ENCODE measurements at regions not wholly inside any gene's neighbourhood (a gene's known extent, or its start where the extent isn't known, plus 50 kb on each side); places are given as distances from the start of the nearest gene placed in this dataset.

DNA sequence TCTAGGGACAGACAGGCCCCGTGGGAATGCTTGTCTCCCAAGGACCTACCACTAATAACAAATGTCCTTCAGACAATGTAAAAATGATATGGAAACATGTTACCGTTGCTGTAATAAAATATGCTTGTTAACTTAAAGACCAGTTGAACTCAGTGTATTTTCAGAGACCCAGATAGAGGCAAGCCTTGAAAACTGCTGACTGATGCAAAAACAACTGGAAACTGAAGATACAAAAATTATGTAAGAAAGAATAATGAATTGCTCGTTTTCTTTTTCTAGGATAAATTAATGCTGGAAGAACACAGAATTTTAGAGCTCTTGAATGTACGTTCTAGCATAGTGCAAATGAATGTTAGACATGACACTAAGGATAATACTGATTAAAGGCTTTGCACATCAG is 311.5 kb upstream of the MAN1A1 start:
- no peaks in the 10 kb centered on the region for H3K4me1 ChIP-seq (ENCODE audit: low read depth)
- no peak for DNase-seq
- ATAC-seq = no peak
- no peak overlapping the region for H3K4me3 ChIP-seq
- H3K36me3 ChIP-seq (ENCODE audit: low read depth) = no peaks in the 10 kb centered on the region
- TF ChIP-seq CTCF (IDR thresholded peaks at IDR 0.05) = no peak
- no peaks in the 10 kb centered on the region for H3K9me3 ChIP-seq
- intact Hi-C loops (cut with DNase I, micrococcal nuclease) = no loop called here

- H3K9me3 ChIP-seq = no peaks in the 10 kb centered on the region
- no peaks in the 10 kb centered on the region for H3K4me1 ChIP-seq (ENCODE audit: low read depth)
- H3K36me3 ChIP-seq (ENCODE audit: low read depth) = no peaks in the 10 kb centered on the region
- TF ChIP-seq CTCF (IDR thresholded peaks at IDR 0.05) = no peak
- ATAC-seq (no peak), DNase-seq (no peak)
- no peak overlapping the region for H3K4me3 ChIP-seq
- intact Hi-C loops (cut with DNase I, micrococcal nuclease) = no loop called here
Measured at GRCh38 chr6:119658917-119659316, 309.4 kb upstream of the MAN1A1 start.

DNA sequence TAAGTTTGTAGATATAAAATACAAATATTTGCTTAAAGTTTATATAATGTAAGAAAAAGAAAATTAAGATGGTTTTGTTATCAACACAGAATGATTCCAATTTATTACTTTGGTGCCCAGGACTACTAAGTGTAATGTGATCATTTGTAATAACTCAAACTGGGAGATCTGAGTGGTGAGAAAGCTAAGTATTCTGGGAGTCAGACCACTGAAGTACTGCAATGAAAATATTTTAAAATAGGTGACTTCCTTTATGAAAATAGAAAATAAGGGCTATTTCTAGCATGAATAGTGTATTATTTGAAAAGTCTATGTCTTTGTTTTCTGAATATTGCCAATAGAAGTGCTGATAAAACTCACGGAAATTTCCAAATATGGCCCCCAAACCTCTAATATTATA is 305.6 kb upstream of the MAN1A1 start:
- no peak overlapping the region for H3K4me3 ChIP-seq
- no peak for DNase-seq
- no peaks in the 10 kb centered on the region for H3K9me3 ChIP-seq
- H3K4me1 ChIP-seq (ENCODE audit: low read depth) = no peaks in the 10 kb centered on the region
- no peak for TF ChIP-seq CTCF (IDR thresholded peaks at IDR 0.05)
- no peak for ATAC-seq
- no peaks in the 10 kb centered on the region for H3K36me3 ChIP-seq (ENCODE audit: low read depth)
- intact Hi-C loops (cut with DNase I, micrococcal nuclease) = no loop called here

GRCh38 chr6:119653329-119653728 is 303.8 kb upstream of the MAN1A1 start:
- H3K9me3 ChIP-seq = no peaks in the 10 kb centered on the region
- ATAC-seq = no peak
- no peaks in the 10 kb centered on the region for H3K4me1 ChIP-seq (ENCODE audit: low read depth)
- no peaks in the 10 kb centered on the region for H3K36me3 ChIP-seq (ENCODE audit: low read depth)
- DNase-seq = no peak
- H3K4me3 ChIP-seq = no peak overlapping the region
- TF ChIP-seq CTCF (IDR thresholded peaks at IDR 0.05) = no peak
- intact Hi-C loops (cut with DNase I, micrococcal nuclease) = no loop called here

- H3K4me3 ChIP-seq = no peak overlapping the region
- H3K9me3 ChIP-seq = no peaks in the 10 kb centered on the region
- intact Hi-C loops (cut with DNase I, micrococcal nuclease) = no loop called here
- no peak for TF ChIP-seq CTCF (IDR thresholded peaks at IDR 0.05)
- DNase-seq (no peak), ATAC-seq (no peak)
- H3K36me3 ChIP-seq (ENCODE audit: low read depth) = no peaks in the 10 kb centered on the region
- no peaks in the 10 kb centered on the region for H3K4me1 ChIP-seq (ENCODE audit: low read depth)
Measured at GRCh38 chr6:119649531-119649930, 300.0 kb upstream of the MAN1A1 start.

GRCh38 chr6:119647309-119647708 is 297.7 kb upstream of the MAN1A1 start:
- no peak for DNase-seq
- intact Hi-C loops (cut with DNase I, micrococcal nuclease) = no loop called here
- TF ChIP-seq CTCF (IDR thresholded peaks at IDR 0.05) = no peak
- ATAC-seq = no peak
- no peaks in the 10 kb centered on the region for H3K4me1 ChIP-seq (ENCODE audit: low read depth)
- H3K36me3 ChIP-seq (ENCODE audit: low read depth) = no peaks in the 10 kb centered on the region
- no peaks in the 10 kb centered on the region for H3K9me3 ChIP-seq
- H3K4me3 ChIP-seq = no peak overlapping the region
